HepG2 (cell line): ENCODE measurements at regions not wholly inside any gene's neighbourhood (a gene's known extent, or its start where the extent isn't known, plus 50 kb on each side); places are given as distances from the start of the nearest gene placed in this dataset.

Source experiments
- ATAC-seq: fragments of 200-7000 bp; cut with Tn5 transposase; 3 replicates; pipeline ENCODE4 v1.9.1; 2020; ENCODE audit warnings: mild to moderate bottlenecking, moderate library complexity
- BruUV-seq: library from RNA; stranded (reverse); fragments of 400-500 nt; replicated peaks from 2 replicates; lab custom pipeline; 2021; lab: Mats Ljungman, UMichigan
- CTCF ChIA-PET: fragments of 300-600 bp; formaldehyde crosslinking; extraction: SDS; loops from one replicate; lab custom pipeline; 2021; ENCODE audit warnings: low total read pairs, inconsistent platforms, low intra/inter-chr PET ratio; lab: Yijun Ruan, JAX
- POLR2A ChIA-PET: fragments of 350-600 bp; sonication (Branson Sonifier 250); formaldehyde crosslinking; loops from one replicate; lab custom pipeline; 2020; ENCODE audit warnings: antibody characterized with exemption, inconsistent platforms; lab: Yijun Ruan, JAX
- DNase-seq: peaks from one replicate; pipeline ENCODE4 v3.0.0-alpha.2; 2015; ENCODE audit warnings: low spot score
- FAIRE-seq: peaks from 3 replicates; lab custom pipeline; 2011; peaks lifted over from hg19 to GRCh38; lab: Jason Lieb, UNC
- H2AFZ ChIP-seq: one replicate; pipeline ENCODE4 v1.6.1; 2011; ENCODE audit warnings: low read length, inconsistent platforms
- H3K27ac ChIP-seq: fragments of 300-600 bp; 3 replicates; pipeline ENCODE4 v1.8.0; 2011; ENCODE audit warnings: mixed run types, mild to moderate bottlenecking, mixed read lengths, low read length, inconsistent platforms; ENCODE audit not compliant: insufficient read depth; ENCODE audit errors: extremely low read length
- H3K27me3 ChIP-seq, 2 experiments: fragments of 200-600 bp in 1 of 2; 2 replicates in 1 of 2; 3 replicates in 1 of 2; pipeline versions ENCODE4 v1.6.0 to v1.8.0; 2011; ENCODE audit warnings: low read length in 2 of 2, mild to moderate bottlenecking in 2 of 2, moderate library complexity in 2 of 2, inconsistent platforms in 1 of 2; ENCODE audit not compliant: insufficient read depth in 2 of 2, control insufficient read depth in 1 of 2
- H3K36me3 ChIP-seq, 2 experiments: fragments of 200-600 bp in 1 of 2; replicated peaks in 1 of 2; 2 replicates in 1 of 2; 3 replicates in 1 of 2; pipeline versions ENCODE4 v1.5.1 to v1.8.0; 2011; ENCODE audit warnings: low read length in 2 of 2, inconsistent platforms in 1 of 2; ENCODE audit not compliant: insufficient read depth in 2 of 2, control insufficient read depth in 1 of 2
- H3K4me1 ChIP-seq: 2 replicates; pipeline ENCODE4 v1.5.1; 2012; ENCODE audit warnings: low read length, inconsistent platforms; ENCODE audit not compliant: insufficient read depth
- H3K4me2 ChIP-seq: 2 replicates; pipeline ENCODE4 v1.6.0; 2011; ENCODE audit warnings: low read depth, low read length, inconsistent platforms
- H3K4me3 ChIP-seq, 3 experiments: fragments of 200-600 bp in 1 of 3; sonication (generic), shearing (Covaris generic) in 1 of 3; replicated peaks in 1 of 3; 2 replicates each; pipeline ENCODE4 v1.5.1; 2011 to 2016; ENCODE audit warnings: low read length in 3 of 3, inconsistent platforms in 2 of 3, low read depth in 2 of 3, mild to moderate bottlenecking in 2 of 3, control low read depth in 1 of 3, mixed read lengths in 1 of 3; ENCODE audit not compliant: insufficient read depth in 1 of 3
- H3K79me2 ChIP-seq: one replicate; pipeline ENCODE4 v1.6.1; 2011; ENCODE audit warnings: low read length, inconsistent platforms; ENCODE audit not compliant: insufficient read depth
- H3K9ac ChIP-seq: 2 replicates; pipeline ENCODE4 v1.6.0; 2011; ENCODE audit warnings: mild to moderate bottlenecking, low read depth, low read length, inconsistent platforms; ENCODE audit not compliant: insufficient read depth
- H3K9me3 ChIP-seq: 2 replicates; pipeline ENCODE4 v1.5.1; 2012; ENCODE audit warnings: mild to moderate bottlenecking, low read length
- H4K20me1 ChIP-seq: 2 replicates; pipeline ENCODE4 v1.6.0; 2011; ENCODE audit warnings: inconsistent platforms, mild to moderate bottlenecking, low read length, moderate library complexity; ENCODE audit not compliant: insufficient read depth
- BRD4 ChIP-seq: sonication (generic); formaldehyde crosslinking; IDR thresholded peaks from 2 replicates; pipeline ENCODE4 v1.4.0; 2020; ENCODE audit warnings: missing genetic modification reagents
- FLYWCH1 ChIP-seq: sonication (generic); formaldehyde crosslinking; IDR thresholded peaks from 2 replicates; pipeline ENCODE4 v1.8.1; 2023; ENCODE audit warnings: mild to moderate bottlenecking, missing genetic modification reagents
- HES4 ChIP-seq: sonication (generic); formaldehyde crosslinking; IDR thresholded peaks from 2 replicates; pipeline ENCODE4 v1.9.0; 2021; ENCODE audit warnings: mild to moderate bottlenecking, missing genetic modification reagents, borderline replicate concordance
- NFATC3 ChIP-seq: sonication (generic); formaldehyde crosslinking; IDR thresholded peaks from 2 replicates; pipeline ENCODE4 v1.5.1; 2020; ENCODE audit warnings: mild to moderate bottlenecking, missing genetic modification reagents
- POGK ChIP-seq: sonication (generic); formaldehyde crosslinking; conservative IDR thresholded peaks from 2 replicates; pipeline ENCODE4 v1.8.0; 2022; ENCODE audit warnings: mild to moderate bottlenecking, moderate library complexity, missing genetic modification reagents
- REPIN1 ChIP-seq: sonication (generic); formaldehyde crosslinking; IDR thresholded peaks from 2 replicates; pipeline ENCODE4 v1.8.0; 2022; ENCODE audit warnings: missing genetic modification reagents, low read depth, mild to moderate bottlenecking, borderline replicate concordance
- RFX5 ChIP-seq: IDR thresholded peaks from 2 replicates; pipeline ENCODE4 v1.6.1; 2011; ENCODE audit warnings: low read depth, low read length, improper control_type of control experiment
- SMAD3 ChIP-seq: sonication (generic); formaldehyde crosslinking; IDR thresholded peaks from 2 replicates; pipeline ENCODE4 v1.4.0; 2020; ENCODE audit warnings: missing genetic modification reagents
- THRA ChIP-seq: sonication (generic); formaldehyde crosslinking; IDR thresholded peaks from 2 replicates; pipeline ENCODE4 v1.4.0; 2020; ENCODE audit warnings: missing genetic modification reagents, borderline replicate concordance
- ZBTB20 ChIP-seq: sonication (generic); formaldehyde crosslinking; IDR thresholded peaks from 2 replicates; pipeline ENCODE4 v1.8.1; 2023; ENCODE audit warnings: missing genetic modification reagents, low read depth, mild to moderate bottlenecking, borderline replicate concordance
- ZNF318 ChIP-seq: sonication (generic); formaldehyde crosslinking; IDR thresholded peaks from 2 replicates; pipeline ENCODE4 v1.4.0; 2020; ENCODE audit warnings: mild to moderate bottlenecking, missing genetic modification reagents
- ZNF414 ChIP-seq: sonication (generic); formaldehyde crosslinking; IDR thresholded peaks from 2 replicates; pipeline ENCODE4 v1.5.0; 2020; ENCODE audit warnings: missing genetic modification reagents
- ZNF766 ChIP-seq: sonication (generic); formaldehyde crosslinking; IDR thresholded peaks from 2 replicates; pipeline ENCODE4 v1.5.0; 2020; ENCODE audit warnings: missing genetic modification reagents, borderline replicate concordance
- WGBS: methylation state at CpG from one replicate; pipeline ENCODE4 v1.1.6; 2017; ENCODE audit warnings: low lambda C conversion rate; 5-methylcytosine and 5-hydroxymethylcytosine counted together
- in situ Hi-C: cut with HindIII; loops from 2 replicates; pipeline ENCODE4 v1.10.0; 2017; ENCODE audit warnings: low pct_unique_long_range_greater_than_20kb; ENCODE audit not compliant: extremely low pct_ligation_motif_present
- intact Hi-C: fragments of 100-400 bp; cut with micrococcal nuclease; formaldehyde crosslinking; loops from one replicate; pipeline ENCODE4 v1.10.0; 2022; ENCODE audit not compliant: unreplicated experiment

- Histone ChIP-seq H3K27ac (no peak overlapping the region), H3K9ac (no peak overlapping the region), H3K4me1 (no peaks in the 10 kb centered on the region), H3K36me3 (no peaks in the 10 kb centered on the region), H3K79me2 (no peaks in the 10 kb centered on the region), H3K4me3 (no peak overlapping the region), H2AFZ (no peak overlapping the region), H3K27me3 (no peaks in the 10 kb centered on the region), H3K4me2 (no peak overlapping the region), H4K20me1 (no peaks in the 10 kb centered on the region), H3K9me3 (peaks cover 43% of the 10 kb centered on the region; the same call in 1 of the 2 replicates)
- intact Hi-C loops (no loop called here), in situ Hi-C loops (no loop called here)
- CTCF ChIA-PET = no interaction called here
- ATAC-seq = no peak
- WGBS = 3% methylated on average over 6 of the region's 6 CpGs
- BruUV-seq = no TSS peak
- no peak for DNase-seq
- POLR2A ChIA-PET = no interaction called here
- FAIRE-seq = no peak
- TF ChIP-seq HES4 (CRISPR knock-in tag) (no peak), SMAD3 (CRISPR knock-in tag) (no peak), THRA (CRISPR knock-in tag) (no peak), BRD4 (CRISPR knock-in tag) (no peak), REPIN1 (CRISPR knock-in tag) (no peak), NFATC3 (CRISPR knock-in tag) (no peak), ZNF318 (CRISPR knock-in tag) (no peak), RFX5 (no peak), POGK (CRISPR knock-in tag) (no peak), FLYWCH1 (CRISPR knock-in tag) (no peak), ZBTB20 (CRISPR knock-in tag) (no peak), ZNF766 (CRISPR knock-in tag) (no peak), ZNF414 (CRISPR knock-in tag) (no peak)
These were observed 406.4 kb upstream of the TMEM132C start for GRCh38 chr12:127860536-127860935.
